Pulmonary artery endothelial cell (primary cell): ENCODE measurements at regions not wholly inside any gene's neighbourhood (a gene's known extent, or its start where the extent isn't known, plus 50 kb on each side); places are given as distances from the start of the nearest gene placed in this dataset.
"Not testable (repeated sequence)": the region's sequence is repeated elsewhere in the genome, so short reads cannot be mapped to it uniquely, and the experiment has no call there.

Source experiments
- DNase-seq: peaks from one replicate; pipeline ENCODE4 v3.0.0-alpha.2; 2011; ENCODE audit warnings: low read depth, low spot score

DNA sequence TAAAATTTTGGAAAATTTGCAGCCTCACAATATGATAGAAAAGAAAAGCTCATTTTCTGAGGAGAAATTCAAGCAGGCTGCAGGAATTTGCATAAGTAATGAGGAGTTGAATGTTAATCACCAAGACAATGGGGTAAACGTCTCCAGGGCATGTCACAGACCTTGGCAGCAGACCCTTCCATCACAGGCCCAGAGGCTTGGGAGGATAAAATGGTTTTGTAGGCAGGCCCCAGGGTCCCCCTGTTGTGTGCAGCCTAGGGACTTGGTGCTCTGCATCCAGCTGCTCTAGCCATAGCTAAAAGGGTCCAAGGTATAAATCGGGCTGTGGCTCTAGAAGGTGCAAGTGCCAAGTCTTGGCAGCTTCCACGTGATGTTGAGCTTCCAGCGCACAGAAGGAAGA is 112.2 kb upstream of the FMN2 start:
- no peak for DNase-seq

- DNase-seq = no peak
Measured at GRCh38 chr1:239982762-239983161, 108.9 kb upstream of the FMN2 start.

- DNase-seq = no peak
Measured at GRCh38 chr1:239985044-239985443, 106.6 kb upstream of the FMN2 start.

DNA sequence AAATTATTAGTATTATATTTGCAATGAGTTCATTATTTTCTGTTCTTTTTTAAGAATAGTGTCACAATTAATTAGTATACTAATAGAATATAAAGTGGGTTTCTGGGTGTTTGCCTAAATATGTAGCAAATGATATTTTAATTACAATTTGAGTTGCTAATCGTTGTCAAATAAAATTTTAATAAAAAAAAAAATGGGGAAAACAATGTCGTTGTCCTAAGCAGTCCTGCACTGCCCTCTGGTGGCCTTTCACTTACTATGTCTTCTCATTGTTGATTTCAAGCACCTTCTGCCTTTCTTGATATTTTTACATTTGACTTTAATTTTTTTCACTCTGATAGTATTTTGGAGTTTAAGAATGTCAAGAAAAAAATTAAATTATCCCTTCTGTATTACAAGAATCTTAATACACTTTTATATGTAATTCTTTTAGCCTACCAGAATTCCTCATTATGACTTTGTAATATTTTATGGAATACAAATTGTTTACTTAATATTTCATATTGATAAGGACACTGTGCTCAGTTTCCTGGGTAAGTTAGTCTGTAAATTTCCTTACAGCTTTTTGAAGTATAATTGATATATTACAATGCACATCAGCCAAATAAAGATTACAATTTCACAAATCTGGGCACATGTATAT is 104.5 kb upstream of the FMN2 start:
- no peak for DNase-seq

GRCh38 chr1:239989990-239990389 is 101.7 kb upstream of the FMN2 start:
- no peak for DNase-seq

- not testable (repeated sequence) for DNase-seq
Measured at GRCh38 chr1:239992566-239992965, 99.1 kb upstream of the FMN2 start.

- DNase-seq = no peak
Measured at GRCh38 chr1:239993366-239993765, 98.3 kb upstream of the FMN2 start.

DNA sequence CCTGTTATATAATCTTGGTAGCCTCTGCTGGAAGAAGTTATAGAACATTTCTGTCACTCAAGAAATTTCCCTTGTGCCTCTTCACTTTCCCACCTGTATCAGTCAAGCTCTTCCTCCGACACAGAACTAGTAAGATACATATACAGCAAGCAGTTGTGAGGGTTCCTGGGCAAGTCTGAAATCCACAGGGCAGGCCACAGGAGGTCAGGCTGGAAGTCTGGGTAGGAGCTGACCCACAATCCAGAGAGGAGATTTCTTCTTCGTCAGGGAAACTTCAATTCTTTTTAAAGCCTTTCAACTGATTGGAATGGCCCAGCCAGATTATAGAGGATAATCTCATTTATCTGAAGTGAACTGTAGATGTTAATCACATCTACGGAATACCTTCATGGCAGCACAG is 96.4 kb upstream of the FMN2 start:
- DNase-seq = no peak

- DNase-seq = no peak
Measured at GRCh38 chr1:239997160-239997514, 94.5 kb upstream of the FMN2 start.

DNA sequence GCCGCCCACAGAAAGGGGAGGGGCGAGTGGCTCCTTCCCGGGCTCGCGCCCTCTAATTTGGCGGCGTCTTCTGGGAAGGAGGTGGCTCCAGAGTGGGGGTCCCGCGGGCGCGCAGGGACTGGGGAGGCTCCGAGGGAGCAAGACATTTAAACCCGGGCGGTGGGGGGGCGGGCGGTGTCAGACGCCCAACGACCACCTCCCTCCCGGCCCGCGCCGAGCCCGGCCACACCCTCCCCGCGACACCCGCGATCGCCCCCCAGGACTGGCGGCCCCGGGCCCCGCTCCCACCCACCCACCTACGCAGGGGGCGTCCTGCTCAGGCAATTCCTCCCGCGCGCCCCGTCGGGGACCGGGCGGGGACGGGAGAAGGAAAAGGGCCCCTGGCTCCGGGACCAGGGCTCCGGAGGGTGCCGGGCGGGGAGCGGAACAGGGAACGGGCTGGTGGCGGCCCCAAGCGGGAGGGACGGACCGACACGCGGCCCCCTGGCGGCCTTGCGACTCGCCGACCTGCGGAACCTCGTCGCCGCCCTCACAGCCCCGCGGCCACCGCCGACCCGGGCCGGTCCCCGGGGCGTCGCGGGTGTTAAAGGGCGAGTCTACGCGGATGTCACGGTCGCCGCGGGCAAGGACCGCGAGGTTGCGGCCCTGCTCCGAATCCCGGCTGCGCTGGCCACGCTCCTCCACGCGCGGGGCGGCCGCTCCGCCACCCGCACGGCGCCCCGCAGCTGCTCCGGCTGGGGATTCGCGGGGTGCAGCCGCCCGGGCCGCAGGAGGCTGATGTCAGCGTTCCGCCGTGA is 94.0 kb upstream of the FMN2 start:
- DNase-seq = no peak

DNA sequence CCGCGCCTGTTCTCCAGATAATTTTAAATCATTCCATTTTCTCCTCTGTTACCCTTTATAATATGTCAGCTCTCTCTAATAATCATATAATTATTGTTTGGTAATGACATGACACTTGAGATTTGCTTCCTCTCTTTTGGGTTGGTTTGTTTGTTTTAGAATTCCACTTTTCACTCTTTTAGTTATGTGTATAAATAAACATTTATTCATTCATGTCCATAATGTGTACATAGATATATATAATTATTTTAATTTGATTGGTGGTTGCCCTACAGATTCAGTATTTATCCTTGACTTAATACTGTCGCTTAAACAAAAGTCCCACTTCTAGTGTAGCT is 93.4 kb upstream of the FMN2 start:
- no peak for DNase-seq

- DNase-seq = no peak
Measured at GRCh38 chr1:239999170-239999569, 92.5 kb upstream of the FMN2 start.

DNA sequence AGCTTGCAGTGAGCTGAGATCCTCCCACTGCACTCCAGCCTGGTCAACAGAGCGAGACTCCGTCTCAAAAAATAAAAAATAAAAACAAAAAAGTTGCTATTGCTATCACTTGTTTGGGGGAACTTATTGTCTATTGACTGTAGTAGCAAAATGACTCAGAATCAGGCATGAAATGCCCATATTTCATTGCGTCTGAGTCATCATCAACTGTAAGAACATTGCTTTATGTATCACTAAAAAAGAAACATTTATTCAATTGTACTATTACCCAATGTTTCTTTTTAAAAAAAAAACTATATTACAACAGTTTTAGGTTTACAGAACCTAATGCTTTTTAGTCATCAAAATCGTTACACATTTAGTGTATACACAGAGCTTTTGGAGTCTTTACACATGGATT is 91.0 kb upstream of the FMN2 start:
- DNase-seq = no peak

DNA sequence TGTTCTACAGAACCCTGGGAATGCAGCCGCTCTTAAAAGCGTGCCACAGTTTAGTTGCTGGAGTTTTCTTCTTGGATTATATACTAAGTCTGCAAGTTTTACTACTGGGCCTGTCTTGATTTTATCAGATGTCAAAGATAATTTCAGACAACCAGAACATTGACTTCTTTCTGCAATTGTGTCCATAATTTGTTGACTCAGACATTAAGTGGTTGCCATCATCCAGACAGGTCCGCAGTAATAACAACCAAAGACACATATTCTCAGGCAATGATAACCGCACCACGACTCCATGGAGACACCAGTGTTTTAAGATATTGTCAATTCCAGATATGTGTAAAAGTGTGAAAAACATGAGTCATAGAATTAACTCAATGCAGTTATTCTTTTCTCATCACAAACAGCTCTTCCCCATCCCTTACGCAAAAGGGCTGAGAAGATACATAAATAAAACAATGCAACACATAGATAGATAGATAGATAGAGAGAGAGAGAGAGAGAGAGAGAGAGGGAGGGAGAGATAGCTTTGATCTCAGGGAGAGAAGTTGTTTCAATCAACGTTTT is 90.4 kb upstream of the FMN2 start:
- no peak for DNase-seq

DNA sequence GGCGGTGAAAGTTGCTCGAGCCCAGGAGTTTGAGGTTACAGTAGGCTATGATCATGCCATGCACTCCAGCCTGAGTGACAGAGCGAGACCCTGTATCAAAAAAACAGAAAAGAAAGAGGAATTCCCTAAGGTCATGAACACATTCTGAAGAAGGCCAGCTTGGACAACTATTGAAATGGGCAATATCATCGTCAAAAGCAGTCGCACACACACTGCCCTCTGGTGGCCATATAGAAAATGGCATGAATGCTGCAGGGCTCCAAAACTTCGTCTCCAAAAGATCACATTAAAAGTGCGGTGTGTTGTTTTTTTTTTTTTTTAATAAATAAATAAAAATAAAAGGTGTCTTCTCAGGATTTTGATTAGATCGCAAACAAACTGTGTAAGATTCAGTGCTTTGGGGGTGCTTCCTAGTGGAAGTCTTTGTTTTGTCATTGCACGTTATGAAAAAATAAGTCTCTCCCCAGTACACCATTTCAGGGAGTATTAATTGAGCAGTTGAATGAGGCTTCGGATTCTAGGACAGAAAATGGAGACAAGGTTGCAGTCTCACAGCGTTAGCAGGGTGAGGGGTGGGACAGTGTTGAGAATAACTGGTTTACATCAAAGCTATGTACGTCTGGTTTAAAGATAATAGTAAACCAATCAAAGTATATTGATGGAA is 87.5 kb upstream of the FMN2 start:
- DNase-seq = no peak

DNA sequence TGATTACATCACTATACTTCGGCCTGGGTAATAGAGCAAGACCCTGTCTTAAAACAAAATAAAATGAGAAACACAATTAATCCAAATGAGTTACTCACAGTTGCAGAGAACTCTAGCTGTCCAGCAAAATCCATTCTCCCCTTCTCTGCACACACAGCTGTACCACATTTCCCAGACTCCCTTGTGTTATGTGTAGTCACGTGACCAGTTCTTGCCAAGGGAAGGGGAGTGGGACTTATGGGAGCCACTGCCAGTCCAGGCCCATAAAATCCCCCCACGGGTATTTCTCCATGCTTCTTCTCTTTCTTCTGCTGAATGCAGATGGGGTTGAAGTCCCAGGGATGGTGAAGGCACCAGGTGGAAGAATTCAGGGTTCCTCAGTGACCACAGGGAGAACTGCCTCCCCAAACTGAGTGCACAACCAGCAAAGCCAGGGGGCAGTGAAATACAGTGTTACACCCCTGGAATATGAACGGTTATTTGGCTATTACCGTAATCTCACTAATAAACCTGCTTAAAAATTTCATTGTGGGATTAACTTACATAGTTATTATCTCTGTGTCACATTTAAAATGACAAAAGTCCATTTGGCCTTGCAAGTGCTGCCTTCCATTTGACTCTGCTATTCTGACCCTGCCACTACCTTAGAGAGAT is 85.6 kb upstream of the FMN2 start:
- DNase-seq = no peak

DNA sequence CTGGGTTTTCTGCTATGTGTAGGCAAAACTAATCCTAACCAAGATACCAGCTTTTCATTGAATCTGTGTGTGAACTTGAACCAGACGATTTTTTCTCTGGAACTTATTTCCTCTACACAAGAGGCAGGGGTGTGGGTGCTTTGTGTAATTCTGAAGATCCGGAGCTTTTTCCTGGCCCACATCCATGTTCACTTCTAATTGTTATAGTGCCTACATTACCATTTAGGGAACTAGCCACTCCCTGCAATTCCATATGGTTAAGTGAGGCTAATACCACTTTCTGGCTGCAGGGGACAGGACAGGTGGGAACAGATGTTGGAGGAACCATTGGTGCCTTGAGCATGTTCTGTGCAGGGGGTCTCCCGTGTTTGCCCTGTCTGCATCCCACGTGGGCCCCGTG is 83.4 kb upstream of the FMN2 start:
- DNase-seq = no peak

DNA sequence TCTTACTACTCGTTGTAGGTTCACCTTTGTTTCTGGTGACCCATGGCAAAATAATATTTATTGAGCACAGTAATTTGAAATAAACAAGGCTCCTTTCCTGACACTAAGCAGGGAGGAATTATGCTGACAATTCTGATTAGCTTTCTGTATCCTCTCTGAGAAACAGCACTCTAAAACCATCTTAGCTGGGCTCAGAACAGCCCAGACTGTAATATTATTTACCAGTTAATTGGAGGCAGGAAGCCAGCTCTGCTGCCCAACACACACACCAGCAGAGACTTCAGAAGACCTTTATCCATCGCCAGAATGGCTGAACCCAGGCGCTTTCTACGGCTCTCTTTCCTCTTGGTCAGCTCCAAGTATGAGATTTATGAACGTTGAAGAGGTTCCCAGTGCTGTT is 77.6 kb upstream of the FMN2 start:
- DNase-seq = no peak

GRCh38 chr1:240018617-240019016 is 73.1 kb upstream of the FMN2 start:
- no peak for DNase-seq

DNA sequence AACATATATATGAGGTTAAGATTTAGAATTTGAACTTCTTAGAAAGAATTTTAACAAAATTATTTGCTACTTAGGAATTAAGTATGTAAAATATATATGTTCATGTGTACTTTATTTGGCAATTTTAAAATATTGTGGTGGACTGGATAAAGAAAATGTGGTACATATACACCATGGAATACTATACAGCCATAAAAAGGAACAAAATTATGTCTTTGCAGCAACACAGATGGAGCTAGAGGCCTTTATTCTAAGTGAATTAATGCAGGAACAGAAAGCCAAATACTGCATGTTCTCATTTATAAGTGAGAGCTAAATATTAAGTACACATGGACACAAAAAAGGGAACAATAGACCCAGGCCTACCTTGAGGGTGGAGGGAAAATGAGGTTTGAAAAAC is 72.2 kb upstream of the FMN2 start:
- DNase-seq = no peak

DNA sequence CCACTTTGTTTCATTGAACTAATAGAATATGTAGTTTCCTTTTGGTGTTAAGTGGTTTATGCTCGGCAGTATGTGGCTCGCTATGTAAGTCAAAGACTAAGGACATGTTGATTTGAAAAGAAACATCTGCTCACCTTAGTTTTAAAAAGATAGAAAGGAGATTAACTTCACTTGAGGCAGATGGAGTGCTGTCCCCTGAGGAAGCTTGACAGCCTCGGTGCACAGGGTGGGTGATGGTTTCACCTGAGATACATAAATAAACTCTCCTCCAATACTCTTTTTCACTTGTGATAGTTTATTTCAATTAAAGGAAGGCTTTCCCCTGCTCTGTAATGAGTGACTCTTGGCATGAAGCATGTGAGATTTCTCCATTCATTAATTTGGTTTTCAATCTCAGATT is 70.8 kb upstream of the FMN2 start:
- no peak for DNase-seq

DNA sequence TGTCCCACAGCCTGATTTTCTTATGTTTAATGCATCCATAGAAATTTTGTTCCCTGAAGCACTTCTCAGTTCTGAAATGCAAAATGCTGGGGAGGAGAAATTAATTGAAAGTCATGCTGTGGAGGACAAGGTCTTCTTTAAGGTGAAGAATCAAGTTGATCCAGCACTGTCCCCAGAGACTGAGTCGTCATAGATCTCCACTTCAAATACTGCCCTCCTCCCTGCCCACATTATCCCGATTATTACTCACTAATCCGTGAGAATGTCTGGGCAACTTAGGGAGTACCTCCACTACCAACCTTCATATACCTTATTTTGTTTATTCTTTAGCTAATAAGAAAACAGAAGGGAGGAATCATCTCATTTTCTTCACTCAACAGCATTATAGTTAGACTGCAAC is 70.0 kb upstream of the FMN2 start:
- no peak for DNase-seq
